ENCODE measurements at regions not wholly inside any gene's neighbourhood (a gene's known extent, or its start where the extent isn't known, plus 50 kb on each side); places are given as distances from the start of the nearest gene placed in this dataset.
A peak's percentile ranks its signal among the peaks of the same experiment; 100 is the strongest.

- DNase-seq (no peak), ATAC-seq (ENCODE audit: insufficient read depth, low FRiP score) (no peak)
- Histone ChIP-seq H3K4me1 (ENCODE audit: control insufficient read depth in 5 of 5, insufficient read depth in 5 of 5, low read length in 5 of 5) (no peaks in the 10 kb centered on the region), H3K36me3 (ENCODE audit: control insufficient read depth in 4 of 4, insufficient read depth in 4 of 4, low read length in 4 of 4) (no peaks in the 10 kb centered on the region), H3K4me3 (no peak overlapping the region), H3K27me3 (ENCODE audit: control insufficient read depth in 3 of 3, insufficient read depth in 3 of 3, low read length in 2 of 3) (no peaks in the 10 kb centered on the region), H3K9me3 (ENCODE audit: control insufficient read depth in 4 of 4, insufficient read depth in 3 of 4, low read length in 3 of 4) (no peaks in the 10 kb centered on the region), H3K27ac (ENCODE audit: low read depth in 1 of 2, low read length in 1 of 2) (no peak overlapping the region), H3K9ac (ENCODE audit: insufficient read depth in 1 of 2, low read length in 2 of 2) (no peak overlapping the region)
- no peak for TF ChIP-seq CTCF (IDR thresholded peaks at IDR 0.05; ENCODE audit: control extremely low read depth, extremely low read depth)
- 58 to 73% methylated on average over 2 of the region's 2 CpGs for WGBS, 2 donors
Measured at GRCh38 chr21:20445971-20446370, 552.2 kb upstream of the NCAM2 start.

DNA sequence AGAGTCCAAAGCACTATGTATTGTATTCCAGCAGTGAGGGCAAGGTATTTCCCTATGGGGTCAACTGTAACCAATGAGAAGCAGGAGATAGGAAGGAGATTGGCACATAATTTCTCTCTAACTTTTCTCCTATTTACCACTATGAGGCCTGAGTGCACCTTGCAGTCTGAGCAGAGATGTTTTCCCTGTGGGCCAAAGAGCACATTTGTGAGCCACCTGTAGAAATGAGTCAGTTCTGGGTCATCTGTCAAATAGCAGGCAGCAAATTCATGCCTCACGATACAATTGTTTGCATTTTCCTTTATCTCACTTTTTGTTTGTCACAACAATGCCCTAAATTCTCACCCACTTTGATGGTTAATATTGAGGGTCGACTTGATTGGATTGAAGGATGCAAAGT, 547.2 kb upstream of the NCAM2 start:
- no peak for TF ChIP-seq CTCF (IDR thresholded peaks at IDR 0.05; ENCODE audit: control extremely low read depth, extremely low read depth)
- Histone ChIP-seq H3K36me3 (ENCODE audit: control insufficient read depth in 4 of 4, insufficient read depth in 4 of 4, low read length in 4 of 4) (no peaks in the 10 kb centered on the region), H3K9ac (ENCODE audit: insufficient read depth in 1 of 2, low read length in 2 of 2) (no peak overlapping the region), H3K27me3 (ENCODE audit: control insufficient read depth in 3 of 3, insufficient read depth in 3 of 3, low read length in 2 of 3) (no peaks in the 10 kb centered on the region), H3K4me1 (ENCODE audit: control insufficient read depth in 5 of 5, insufficient read depth in 5 of 5, low read length in 5 of 5) (no peaks in the 10 kb centered on the region), H3K9me3 (ENCODE audit: control insufficient read depth in 4 of 4, insufficient read depth in 3 of 4, low read length in 3 of 4) (no peaks in the 10 kb centered on the region), H3K4me3 (no peak overlapping the region), H3K27ac (ENCODE audit: low read depth in 1 of 2, low read length in 1 of 2) (no peak overlapping the region)
- ATAC-seq (ENCODE audit: insufficient read depth, low FRiP score) = no peak
- 60 to 78% methylated on average over 2 of the region's 2 CpGs for WGBS, 2 donors
- no peak for DNase-seq

GRCh38 chr21:20452935-20453334, 545.3 kb upstream of the NCAM2 start:
- WGBS, 2 donors = 75 to 78% methylated on average over 4 of the region's 4 CpGs
- Histone ChIP-seq H3K4me1 (ENCODE audit: control insufficient read depth in 5 of 5, insufficient read depth in 5 of 5, low read length in 5 of 5) (no peaks in the 10 kb centered on the region), H3K4me3 (no peak overlapping the region), H3K9ac (ENCODE audit: insufficient read depth in 1 of 2, low read length in 2 of 2) (no peak overlapping the region), H3K9me3 (ENCODE audit: control insufficient read depth in 4 of 4, insufficient read depth in 3 of 4, low read length in 3 of 4) (no peaks in the 10 kb centered on the region), H3K27me3 (ENCODE audit: control insufficient read depth in 3 of 3, insufficient read depth in 3 of 3, low read length in 2 of 3) (no peaks in the 10 kb centered on the region), H3K27ac (ENCODE audit: low read depth in 1 of 2, low read length in 1 of 2) (no peak overlapping the region), H3K36me3 (ENCODE audit: control insufficient read depth in 4 of 4, insufficient read depth in 4 of 4, low read length in 4 of 4) (no peaks in the 10 kb centered on the region)
- DNase-seq (peak in 2 of 3 donors; percentile 4 to 25), ATAC-seq (ENCODE audit: insufficient read depth, low FRiP score) (no peak)
- TF ChIP-seq CTCF (IDR thresholded peaks at IDR 0.05; ENCODE audit: control extremely low read depth, extremely low read depth) = no peak

- Histone ChIP-seq H3K9ac (ENCODE audit: insufficient read depth in 1 of 2, low read length in 2 of 2) (no peak overlapping the region), H3K4me1 (ENCODE audit: control insufficient read depth in 5 of 5, insufficient read depth in 5 of 5, low read length in 5 of 5) (no peaks in the 10 kb centered on the region), H3K9me3 (ENCODE audit: control insufficient read depth in 4 of 4, insufficient read depth in 3 of 4, low read length in 3 of 4) (peaks cover 0 to 2% (median 0%) of the 10 kb centered on the region in 4 donors), H3K36me3 (ENCODE audit: control insufficient read depth in 4 of 4, insufficient read depth in 4 of 4, low read length in 4 of 4) (no peaks in the 10 kb centered on the region), H3K27me3 (ENCODE audit: control insufficient read depth in 3 of 3, insufficient read depth in 3 of 3, low read length in 2 of 3) (no peaks in the 10 kb centered on the region), H3K4me3 (no peak overlapping the region), H3K27ac (ENCODE audit: low read depth in 1 of 2, low read length in 1 of 2) (no peak overlapping the region)
- ATAC-seq (ENCODE audit: insufficient read depth, low FRiP score) (no peak), DNase-seq (no peak)
- TF ChIP-seq CTCF (IDR thresholded peaks at IDR 0.05; ENCODE audit: control extremely low read depth, extremely low read depth) = no peak
- 89 to 98% methylated on average over 4 of the region's 4 CpGs for WGBS, 2 donors
Measured at GRCh38 chr21:20459838-20460237, 538.4 kb upstream of the NCAM2 start.

All from lung (tissue), 11 donors.